Neural cell (in vitro differentiated cells): ENCODE measurements at regions not wholly inside any gene's neighbourhood (a gene's known extent, or its start where the extent isn't known, plus 50 kb on each side); places are given as distances from the start of the nearest gene placed in this dataset.

Experiments
- H2AFZ ChIP-seq: fragments of 200-600, 300-800 bp; sonication (generic), shearing (Covaris generic); 2 replicates; pipeline ENCODE4 v1.6.0; 2014; ENCODE audit warnings: low read depth, mild to moderate bottlenecking, antibody characterized with exemption, low read length, moderate library complexity
- H3F3A ChIP-seq: fragments of 200-600 bp; shearing (Covaris generic); 2 replicates; pipeline ENCODE4 v1.6.1; 2016; ENCODE audit warnings: mild to moderate bottlenecking, moderate library complexity, mixed read lengths, antibody characterized with exemption, low read length; ENCODE audit not compliant: insufficient read depth, poor library complexity, severe bottlenecking
- H3K27ac ChIP-seq: fragments of 200-600, 300-800 bp; sonication (generic), shearing (Covaris generic); 2 replicates; pipeline ENCODE4 v1.5.1; 2014; ENCODE audit warnings: mild to moderate bottlenecking, low read length, moderate library complexity
- H3K27me3 ChIP-seq: fragments of 300-800, 200-600 bp; sonication (generic), shearing (Covaris generic); 2 replicates; pipeline ENCODE4 v1.6.0; 2014; ENCODE audit warnings: mild to moderate bottlenecking, low read depth, low read length, moderate library complexity; ENCODE audit not compliant: insufficient read depth
- H3K36me3 ChIP-seq: fragments of 300-800, 200-600 bp; sonication (generic), shearing (Covaris generic); 2 replicates; pipeline ENCODE4 v1.5.1; 2014; ENCODE audit warnings: mild to moderate bottlenecking, antibody characterized with exemption, low read length, moderate library complexity; ENCODE audit not compliant: insufficient read depth
- H3K4me2 ChIP-seq: fragments of 300-800, 200-600 bp; sonication (generic), shearing (Covaris generic); 2 replicates; pipeline ENCODE4 v1.6.0; 2014; ENCODE audit warnings: mild to moderate bottlenecking, low read length
- H3K4me3 ChIP-seq: fragments of 300-800, 200-600 bp; sonication (generic), shearing (Covaris generic); 2 replicates; pipeline ENCODE4 v1.5.1; 2014; ENCODE audit warnings: mild to moderate bottlenecking, low read length, moderate library complexity
- H3K79me2 ChIP-seq: fragments of 200-600 bp; shearing (Covaris generic); replicated peaks from 2 replicates; pipeline ENCODE4 v1.6.0; 2014; ENCODE audit warnings: mild to moderate bottlenecking, low read length, moderate library complexity; ENCODE audit not compliant: insufficient read depth
- H3K9ac ChIP-seq: fragments of 300-800, 200-600 bp; sonication (generic), shearing (Covaris generic); 2 replicates; pipeline ENCODE4 v1.6.1; 2016; ENCODE audit warnings: mild to moderate bottlenecking, low read length, mixed read lengths
- H3K9me2 ChIP-seq: fragments of 200-600 bp; shearing (Covaris generic); 2 replicates; pipeline ENCODE4 v1.6.1; 2016; ENCODE audit warnings: mild to moderate bottlenecking, low read length, mixed read lengths; ENCODE audit not compliant: insufficient read depth
- H3K9me3 ChIP-seq: fragments of 200-600, 300-800 bp; sonication (generic), shearing (Covaris generic); 2 replicates; pipeline ENCODE4 v1.6.1; 2016; ENCODE audit warnings: mild to moderate bottlenecking, mixed run types, low read length, moderate library complexity, mixed read lengths
- H4K20me1 ChIP-seq: fragments of 200-600 bp; shearing (Covaris generic); 2 replicates; pipeline ENCODE4 v1.6.1; 2016; ENCODE audit warnings: mild to moderate bottlenecking, mixed run types; ENCODE audit not compliant: insufficient read depth
- CTCF ChIP-seq: fragments of 450-650 bp; IDR thresholded peaks from 2 replicates; pipeline ENCODE4 v1.5.1; 2014; ENCODE audit warnings: antibody characterized with exemption, mild to moderate bottlenecking, moderate library complexity; ENCODE audit not compliant: poor library complexity, severe bottlenecking
- EP300 ChIP-seq: fragments of 450-650 bp; conservative IDR thresholded peaks from 2 replicates; pipeline ENCODE4 v1.6.1; 2014; ENCODE audit warnings: antibody characterized with exemption, mild to moderate bottlenecking, moderate library complexity; ENCODE audit not compliant: poor library complexity, severe bottlenecking
- EZH2 ChIP-seq: fragments of 200-600, 300-800 bp; shearing (Covaris generic), sonication (generic); IDR thresholded peaks from 2 replicates; pipeline ENCODE4 v1.6.1; 2014; ENCODE audit warnings: antibody characterized with exemption, low read length, borderline replicate concordance, mild to moderate bottlenecking; ENCODE audit not compliant: insufficient read depth, poor library complexity, severe bottlenecking
- MXI1 ChIP-seq: fragments of 450-650 bp; conservative IDR thresholded peaks from 2 replicates; pipeline ENCODE4 v1.6.1; 2014; ENCODE audit warnings: antibody characterized with exemption, mild to moderate bottlenecking; ENCODE audit not compliant: poor library complexity, severe bottlenecking
- POLR2AphosphoS5 ChIP-seq: IDR thresholded peaks from 2 replicates; pipeline ENCODE4 v1.6.1; 2012
- RAD21 ChIP-seq: fragments of 450-650 bp; conservative IDR thresholded peaks from 2 replicates; pipeline ENCODE4 v1.6.1; 2014; ENCODE audit warnings: antibody characterized with exemption, mild to moderate bottlenecking, moderate library complexity
- SMC3 ChIP-seq: fragments of 450-650 bp; conservative IDR thresholded peaks from 2 replicates; pipeline ENCODE4 v1.6.1; 2014; ENCODE audit warnings: antibody characterized with exemption, mild to moderate bottlenecking, moderate library complexity; ENCODE audit not compliant: poor library complexity
- TAF1 ChIP-seq: IDR thresholded peaks from 2 replicates; pipeline ENCODE4 v1.6.1; 2012; ENCODE audit warnings: low read depth
- TF ChIP-seq, protein P1 (sequence below): IDR thresholded peaks from 2 replicates; pipeline ENCODE4 v1.6.1; 2012; ENCODE audit warnings: borderline replicate concordance

- Histone ChIP-seq H3K9ac (no peak overlapping the region), H3K79me2 (no peaks in the 10 kb centered on the region), H4K20me1 (no peaks in the 10 kb centered on the region), H3K36me3 (no peaks in the 10 kb centered on the region), H3K27ac (no peak overlapping the region), H3K9me3 (no peaks in the 10 kb centered on the region), H3F3A (peaks cover 4% of the 10 kb centered on the region), H3K27me3 (no peaks in the 10 kb centered on the region), H3K4me2 (no peak overlapping the region), H3K9me2 (no peaks in the 10 kb centered on the region), H3K4me3 (no peak overlapping the region), H2AFZ (no peak overlapping the region)
- no peak for TF ChIP-seq EP300
- TF ChIP-seq POLR2AphosphoS5: no peak
- no peak for TF ChIP-seq MXI1
Measured at GRCh38 chr20:60372822-60373221, 414.6 kb downstream of the CDH26 start.

DNA sequence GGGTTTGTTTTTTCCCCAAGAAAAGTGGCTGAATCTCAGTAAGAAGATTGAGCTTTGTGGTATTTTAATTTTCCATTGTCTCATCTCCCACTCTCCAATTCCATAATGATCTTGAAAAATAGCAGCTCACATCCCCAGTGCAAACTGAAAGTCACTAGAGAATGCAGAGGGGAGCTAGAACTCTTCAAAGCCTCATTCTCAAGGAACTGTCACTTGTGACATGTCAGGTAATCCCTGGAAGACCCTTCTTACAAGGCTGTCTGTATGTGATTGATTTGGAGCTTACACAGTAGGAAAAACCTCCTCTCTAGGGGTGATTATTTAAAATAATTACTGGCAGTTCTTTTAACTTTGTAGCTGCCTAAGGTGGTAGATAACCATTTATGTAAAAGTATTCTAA is 420.4 kb downstream of the CDH26 start:
- Histone ChIP-seq H3K79me2 (no peaks in the 10 kb centered on the region), H3F3A (no peaks in the 10 kb centered on the region), H4K20me1 (no peaks in the 10 kb centered on the region), H2AFZ (no peak overlapping the region), H3K27me3 (no peaks in the 10 kb centered on the region), H3K9me2 (no peaks in the 10 kb centered on the region), H3K27ac (peak overlapping the region; percentile 84), H3K9me3 (no peaks in the 10 kb centered on the region), H3K9ac (peak overlapping the region; percentile 48), H3K4me3 (peak overlapping the region; percentile 18), H3K4me2 (peak overlapping the region; percentile 7), H3K36me3 (no peaks in the 10 kb centered on the region)
- TF ChIP-seq POLR2AphosphoS5 (peak; percentile 86), MXI1 (no peak), RAD21 (peak; percentile 55), EZH2 (no peak), CTCF (no peak), EP300 (peak; percentile 97), TAF1 (no peak), SMC3 (peak; percentile 37)
- TF ChIP-seq, protein P1, sequence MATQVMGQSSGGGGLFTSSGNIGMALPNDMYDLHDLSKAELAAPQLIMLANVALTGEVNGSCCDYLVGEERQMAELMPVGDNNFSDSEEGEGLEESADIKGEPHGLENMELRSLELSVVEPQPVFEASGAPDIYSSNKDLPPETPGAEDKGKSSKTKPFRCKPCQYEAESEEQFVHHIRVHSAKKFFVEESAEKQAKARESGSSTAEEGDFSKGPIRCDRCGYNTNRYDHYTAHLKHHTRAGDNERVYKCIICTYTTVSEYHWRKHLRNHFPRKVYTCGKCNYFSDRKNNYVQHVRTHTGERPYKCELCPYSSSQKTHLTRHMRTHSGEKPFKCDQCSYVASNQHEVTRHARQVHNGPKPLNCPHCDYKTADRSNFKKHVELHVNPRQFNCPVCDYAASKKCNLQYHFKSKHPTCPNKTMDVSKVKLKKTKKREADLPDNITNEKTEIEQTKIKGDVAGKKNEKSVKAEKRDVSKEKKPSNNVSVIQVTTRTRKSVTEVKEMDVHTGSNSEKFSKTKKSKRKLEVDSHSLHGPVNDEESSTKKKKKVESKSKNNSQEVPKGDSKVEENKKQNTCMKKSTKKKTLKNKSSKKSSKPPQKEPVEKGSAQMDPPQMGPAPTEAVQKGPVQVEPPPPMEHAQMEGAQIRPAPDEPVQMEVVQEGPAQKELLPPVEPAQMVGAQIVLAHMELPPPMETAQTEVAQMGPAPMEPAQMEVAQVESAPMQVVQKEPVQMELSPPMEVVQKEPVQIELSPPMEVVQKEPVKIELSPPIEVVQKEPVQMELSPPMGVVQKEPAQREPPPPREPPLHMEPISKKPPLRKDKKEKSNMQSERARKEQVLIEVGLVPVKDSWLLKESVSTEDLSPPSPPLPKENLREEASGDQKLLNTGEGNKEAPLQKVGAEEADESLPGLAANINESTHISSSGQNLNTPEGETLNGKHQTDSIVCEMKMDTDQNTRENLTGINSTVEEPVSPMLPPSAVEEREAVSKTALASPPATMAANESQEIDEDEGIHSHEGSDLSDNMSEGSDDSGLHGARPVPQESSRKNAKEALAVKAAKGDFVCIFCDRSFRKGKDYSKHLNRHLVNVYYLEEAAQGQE: peak; percentile 61
